NCI-H1694 (cell line): ENCODE measurements at regions not wholly inside any gene's neighbourhood (a gene's known extent, or its start where the extent isn't known, plus 50 kb on each side); places are given as distances from the start of the nearest gene placed in this dataset.
"Not testable (repeated sequence)": the region's sequence is repeated elsewhere in the genome, so short reads cannot be mapped to it uniquely, and the experiment has no call there.

Experiments
- DNase-seq: peaks from one replicate; lab custom pipeline; 2025; lab: John Stamatoyannopoulos, UW

GRCh38 chr6:97915537-97915936, 632.5 kb upstream of the MMS22L start:
- no peak for DNase-seq

- no peak for DNase-seq
Observed at GRCh38 chr6:97917369-97917768, 634.4 kb upstream of the MMS22L start.

DNA sequence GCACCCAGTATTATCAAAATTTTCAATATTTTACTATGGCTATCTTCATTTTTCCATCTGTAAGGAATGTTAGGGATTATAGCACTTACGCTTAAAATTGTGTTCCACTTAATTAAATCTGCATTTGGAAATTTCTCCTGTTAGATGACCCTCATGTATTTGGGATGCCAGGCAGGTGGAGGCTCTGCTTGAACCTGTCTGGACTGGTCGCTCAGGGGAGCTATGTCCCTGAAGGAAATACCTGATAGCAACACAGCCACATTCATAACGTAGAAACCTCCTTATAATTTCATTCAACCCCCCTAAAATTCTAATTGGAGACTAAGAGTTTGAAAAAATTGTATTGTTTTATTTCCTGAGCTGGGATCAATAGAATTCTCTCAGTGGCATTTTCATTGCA, 636.0 kb upstream of the MMS22L start:
- DNase-seq = no peak

DNA sequence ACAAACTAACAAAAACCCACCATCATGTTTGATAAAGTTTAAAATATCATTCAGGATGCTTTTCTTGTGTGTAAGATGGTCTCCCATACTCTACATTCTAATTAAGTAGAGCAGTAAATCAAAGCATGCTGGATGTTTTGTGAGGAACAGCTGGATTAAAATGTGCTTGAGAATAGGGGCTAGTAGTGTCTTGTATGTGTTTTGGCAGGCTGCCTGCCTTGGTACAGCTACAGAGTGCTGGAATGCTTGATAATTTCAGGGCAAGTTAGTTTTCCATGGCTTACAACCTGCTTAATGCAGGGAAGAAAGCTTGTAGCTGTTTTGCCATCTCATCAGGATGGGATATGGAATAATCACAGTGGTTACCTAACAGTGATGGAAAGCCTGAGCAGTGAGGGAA, 636.6 kb upstream of the MMS22L start:
- DNase-seq = no peak

DNA sequence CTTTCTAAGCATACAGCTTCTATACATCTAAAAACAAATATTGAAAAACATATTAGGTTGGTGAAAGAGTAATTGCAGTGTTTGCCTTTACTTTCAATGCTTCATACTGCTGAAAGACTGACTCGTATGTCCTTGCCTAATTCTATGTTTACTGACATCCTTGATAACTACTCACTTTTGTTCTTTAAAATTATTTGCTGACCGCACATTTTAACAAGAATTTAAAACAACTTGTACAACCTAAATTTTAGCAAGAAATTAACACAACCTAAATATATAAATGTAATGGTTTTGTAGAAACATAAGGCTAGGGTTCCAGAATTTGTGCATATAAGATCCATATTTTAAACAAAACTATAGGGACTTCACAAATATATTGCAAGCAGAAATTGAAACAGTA, 640.2 kb upstream of the MMS22L start:
- no peak for DNase-seq

- no peak for DNase-seq
Observed at GRCh38 chr6:97925504-97925903, 642.5 kb upstream of the MMS22L start.

DNA sequence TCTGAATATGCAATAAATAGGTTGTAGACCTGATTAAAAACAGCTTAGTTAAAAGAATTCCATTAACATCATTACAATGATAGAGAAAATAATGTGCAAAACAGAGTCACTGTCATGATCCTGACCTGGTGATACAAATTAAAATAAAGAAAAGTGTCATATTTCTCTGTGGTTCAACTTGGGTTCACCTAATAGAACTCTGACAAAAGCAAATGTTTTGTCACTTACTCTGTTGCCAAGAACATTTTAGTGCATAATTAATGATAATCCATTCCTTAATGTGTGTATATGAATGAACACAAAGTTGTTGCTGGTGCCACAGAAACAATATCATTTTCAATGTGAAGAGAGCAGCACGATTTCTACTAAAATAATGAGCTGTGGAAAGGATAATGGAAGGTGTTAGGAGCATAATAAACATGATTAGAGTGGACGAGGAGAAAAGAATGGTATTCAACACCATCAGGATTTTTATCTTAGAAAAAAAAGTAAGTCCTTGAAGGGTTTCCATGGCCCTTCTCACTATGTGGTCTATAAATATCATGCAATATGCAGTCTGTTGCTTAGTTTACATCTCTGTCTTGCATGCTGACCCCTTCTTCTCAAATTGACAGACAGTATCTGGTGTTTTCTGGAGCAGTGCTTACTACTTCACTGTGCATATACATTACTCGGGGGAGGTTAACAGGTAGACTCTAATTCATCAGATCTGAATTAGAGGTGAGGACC, 656.6 kb upstream of the MMS22L start:
- DNase-seq = no peak

GRCh38 chr6:97947841-97948240, 664.8 kb upstream of the MMS22L start:
- DNase-seq = no peak

DNA sequence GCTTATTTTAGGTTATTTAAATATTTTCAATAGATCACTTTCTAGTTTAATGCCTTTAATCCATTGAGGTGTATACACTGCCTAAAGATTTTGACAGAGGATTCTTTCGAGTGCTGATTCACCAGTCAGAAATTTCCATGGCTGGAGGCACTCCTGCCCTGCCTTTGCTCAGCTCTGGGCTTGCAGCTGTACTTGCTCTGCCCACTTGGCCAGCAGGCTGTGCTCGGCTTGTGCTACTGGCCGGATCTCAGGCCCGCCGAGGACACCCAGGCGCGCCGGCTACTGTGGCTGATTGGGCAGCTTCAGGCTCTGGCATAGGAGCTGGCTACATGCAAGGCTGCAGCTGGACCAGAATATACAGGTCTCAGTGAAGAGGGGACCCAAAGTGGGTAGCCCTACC, 675.1 kb upstream of the MMS22L start:
- DNase-seq = no peak

GRCh38 chr6:97963193-97963592, 680.2 kb upstream of the MMS22L start:
- DNase-seq = no peak

- no peak for DNase-seq
Observed at GRCh38 chr6:97969065-97969464, 686.0 kb upstream of the MMS22L start.

- DNase-seq = no peak
Observed at GRCh38 chr6:97977084-97977483, 694.1 kb upstream of the MMS22L start.

GRCh38 chr6:97978855-97979271, 695.8 kb upstream of the MMS22L start:
- no peak for DNase-seq

- DNase-seq = not testable (repeated sequence)
Observed at GRCh38 chr6:97979285-97979684, 696.3 kb upstream of the MMS22L start.

DNA sequence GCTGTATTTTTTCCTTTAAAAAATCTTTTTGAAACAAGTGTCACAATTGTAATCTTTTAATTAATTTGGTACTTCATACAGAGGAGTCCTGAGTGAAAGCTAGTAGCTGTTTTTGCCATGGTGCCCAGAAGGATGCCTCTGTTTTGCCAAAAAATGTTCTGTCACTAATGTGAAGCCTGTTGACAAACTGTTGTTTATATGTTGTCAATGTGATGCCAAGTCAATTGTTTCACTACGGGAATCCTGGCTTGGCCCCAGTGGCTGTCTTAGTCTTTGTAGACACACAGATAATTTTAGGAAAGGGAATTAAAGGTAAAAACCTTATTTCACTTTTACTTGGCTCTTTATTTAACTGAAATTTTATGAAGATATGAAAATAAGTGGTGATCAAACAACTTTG, 706.4 kb upstream of the MMS22L start:
- DNase-seq = no peak

GRCh38 chr6:97995158-97995557, 712.1 kb upstream of the MMS22L start:
- no peak for DNase-seq

GRCh38 chr6:98002678-98003077, 719.7 kb upstream of the MMS22L start:
- no peak for DNase-seq

GRCh38 chr6:98014442-98015201, 731.6 kb upstream of the MMS22L start:
- no peak for DNase-seq

- DNase-seq = no peak
Observed at GRCh38 chr6:98016565-98016964, 733.5 kb upstream of the MMS22L start.

DNA sequence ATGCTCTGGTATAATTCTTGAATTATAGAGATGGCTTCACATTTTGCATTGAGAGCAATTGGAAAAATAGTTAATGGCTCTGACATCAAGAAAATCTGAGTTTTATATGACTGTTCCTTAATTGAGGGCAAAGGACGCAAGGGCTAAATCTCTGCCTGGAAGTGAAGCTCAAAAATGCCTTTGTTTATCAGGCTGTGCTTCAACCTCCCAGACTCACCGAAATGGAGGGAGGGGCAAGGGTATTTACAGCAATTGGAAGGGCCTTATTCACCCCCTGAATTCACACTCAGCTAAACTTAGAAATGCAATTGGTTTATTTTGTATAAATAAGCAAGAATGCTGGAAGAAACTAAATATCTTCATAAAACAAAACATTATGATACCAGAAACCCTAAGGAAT, 737.2 kb upstream of the MMS22L start:
- DNase-seq = no peak

- no peak for DNase-seq
Observed at GRCh38 chr6:98024359-98024758, 741.3 kb upstream of the MMS22L start.

GRCh38 chr6:98027898-98028297, 744.9 kb upstream of the MMS22L start:
- DNase-seq = no peak

GRCh38 chr6:98033617-98034016, 750.6 kb upstream of the MMS22L start:
- no peak for DNase-seq
